GM18507 (cell line): ENCODE measurements at regions not wholly inside any gene's neighbourhood (a gene's known extent, or its start where the extent isn't known, plus 50 kb on each side); places are given as distances from the start of the nearest gene placed in this dataset.
"Not testable (repeated sequence)": the region's sequence is repeated elsewhere in the genome, so short reads cannot be mapped to it uniquely, and the experiment has no call there.

ENCODE experiments used
- DNase-seq: peaks from one replicate; pipeline ENCODE4 v3.0.0; 2011; ENCODE audit warnings: low read depth; ENCODE audit not compliant: insufficient read length; ENCODE audit errors: extremely low spot score
- FAIRE-seq: peaks from 2 replicates; lab custom pipeline; 2011; peaks lifted over from hg19 to GRCh38; lab: Jason Lieb, UNC

DNA sequence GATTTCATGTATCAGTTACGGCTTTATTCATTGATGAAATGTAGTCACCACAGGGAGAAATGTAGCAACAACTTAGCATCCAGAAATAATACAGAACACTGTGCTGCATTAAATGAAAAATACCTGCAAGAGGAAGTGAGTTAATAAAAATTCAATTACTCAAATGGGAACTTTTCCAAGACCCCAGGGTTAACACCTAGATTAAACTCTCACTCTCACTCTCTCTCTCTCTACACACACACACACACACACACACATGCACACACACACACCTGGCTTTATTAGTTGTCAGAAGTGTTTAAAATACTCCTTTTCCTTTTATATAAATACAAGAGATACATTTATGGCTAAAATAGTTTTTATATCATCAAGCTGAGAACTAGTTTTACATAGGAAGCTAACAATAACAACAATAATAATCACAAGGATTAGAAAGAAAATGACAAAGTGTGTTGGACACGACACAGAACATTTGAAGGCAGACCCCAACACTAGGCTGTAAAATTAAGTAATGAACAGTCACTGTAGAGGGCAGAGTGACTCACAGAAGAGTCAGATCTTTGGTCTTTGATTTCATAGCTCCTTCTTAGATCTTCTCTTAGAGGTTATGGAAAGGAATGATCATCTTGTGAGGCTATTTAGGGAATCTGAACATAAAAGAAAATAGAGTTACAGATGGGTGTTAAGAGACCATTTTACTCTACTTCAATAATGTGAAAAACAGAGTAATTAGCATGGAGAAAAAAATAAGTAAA is 1266.0 kb upstream of the ADGRL2 start:
- no peak for DNase-seq
- FAIRE-seq, result no peak

DNA sequence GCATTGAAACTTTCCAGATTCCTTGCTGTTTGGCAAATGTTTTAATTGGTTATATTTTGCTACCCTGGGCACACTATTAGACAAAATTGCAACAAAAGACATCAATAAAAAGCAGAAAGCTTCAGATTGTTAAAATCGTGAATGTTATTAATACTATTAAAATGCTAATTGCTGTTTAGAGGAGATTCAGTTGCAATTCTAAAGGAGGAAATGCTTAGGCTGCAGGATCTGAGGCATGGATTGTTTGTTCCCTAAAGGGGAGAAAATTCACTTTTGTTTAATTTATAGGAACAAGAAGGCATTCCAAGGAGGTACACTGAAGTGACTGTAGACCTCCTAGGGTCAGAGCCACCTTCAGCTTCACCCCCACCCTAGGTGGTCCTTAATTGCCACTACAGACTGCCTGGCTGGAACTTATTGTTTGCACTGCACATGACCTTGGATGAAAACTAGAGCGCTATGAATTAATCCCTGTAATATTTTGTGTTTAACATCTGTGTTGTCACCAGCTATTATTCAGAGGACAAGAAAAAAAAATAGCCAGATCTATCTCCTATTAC is 1266.9 kb upstream of the ADGRL2 start:
- FAIRE-seq (no peak), DNase-seq (no peak)

DNA sequence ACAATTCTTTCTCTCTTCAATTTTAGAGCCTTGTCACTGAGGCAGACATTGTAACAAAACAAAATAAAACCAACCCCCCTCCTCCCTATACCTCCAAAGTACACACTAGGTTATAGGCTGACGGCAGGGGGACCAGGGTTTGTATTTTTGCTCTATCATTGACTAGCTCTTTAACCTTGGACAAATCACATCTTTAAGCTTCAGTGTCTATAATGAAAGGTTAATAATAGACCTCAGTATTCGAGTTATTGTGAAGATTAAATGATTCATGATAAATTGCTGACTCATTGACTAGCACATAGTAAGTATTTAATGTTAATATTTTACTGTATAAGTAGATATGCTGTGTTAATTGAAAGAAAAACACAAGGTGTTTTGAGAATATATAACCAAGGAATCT is 1267.6 kb upstream of the ADGRL2 start:
- DNase-seq (no peak), FAIRE-seq (no peak)

DNA sequence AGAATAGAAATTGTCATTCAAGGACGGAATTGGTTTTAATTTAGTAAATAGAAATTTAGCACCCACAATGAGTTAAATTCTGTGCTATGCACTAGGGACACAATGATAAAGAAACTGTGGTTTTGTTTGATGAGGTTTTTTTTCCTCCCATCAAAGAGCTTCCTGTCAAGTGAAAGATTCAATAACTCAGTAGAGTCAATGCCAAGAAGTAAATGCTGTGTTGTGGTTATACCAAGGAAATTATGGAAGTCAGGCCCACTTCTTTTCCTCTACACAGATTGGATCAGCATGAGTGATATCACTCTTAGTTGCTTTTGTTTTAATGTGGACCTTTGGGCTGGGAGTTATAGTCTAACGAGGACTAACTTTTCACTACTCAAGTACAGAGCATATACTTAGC is 1269.6 kb upstream of the ADGRL2 start:
- FAIRE-seq (no peak), DNase-seq (no peak)

DNA sequence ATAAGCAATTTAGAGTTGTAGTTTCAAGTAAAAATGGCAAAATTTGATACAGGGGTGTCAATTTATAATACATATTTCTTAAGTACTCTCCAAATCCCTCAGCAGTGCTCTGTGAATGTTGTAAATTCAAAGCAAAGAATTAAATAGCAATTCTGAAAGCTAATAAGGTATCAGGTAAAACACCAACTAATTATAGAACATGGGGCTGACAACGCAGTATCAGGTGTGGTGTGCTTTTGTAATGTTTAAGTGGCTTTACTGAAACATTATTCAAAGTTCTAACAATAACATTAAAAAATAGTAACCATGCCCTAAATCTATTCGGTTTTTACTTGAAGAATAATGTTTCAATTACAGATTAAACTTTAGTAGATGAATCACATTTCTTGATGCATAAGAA is 1271.2 kb upstream of the ADGRL2 start:
- no peak for FAIRE-seq
- no peak for DNase-seq

DNA sequence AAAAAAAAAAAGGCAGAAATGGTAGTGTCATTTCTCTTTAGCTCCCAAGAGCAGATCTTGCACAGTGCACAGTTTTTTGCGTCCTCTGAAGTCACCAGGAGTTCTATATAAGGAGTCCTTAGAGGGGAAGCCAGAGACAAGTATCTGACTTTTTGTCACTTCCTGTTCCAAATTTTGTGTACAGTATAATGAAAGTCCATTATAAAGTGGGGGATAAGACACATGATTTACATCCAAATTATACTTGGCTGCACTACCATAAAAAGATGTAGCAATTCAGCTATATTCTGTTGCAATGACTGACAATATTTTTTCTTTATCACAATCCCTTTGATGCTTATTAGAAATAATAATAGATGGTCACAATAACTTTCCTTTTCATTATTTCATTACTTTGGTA is 1276.9 kb upstream of the ADGRL2 start:
- FAIRE-seq (no peak), DNase-seq (no peak)

DNA sequence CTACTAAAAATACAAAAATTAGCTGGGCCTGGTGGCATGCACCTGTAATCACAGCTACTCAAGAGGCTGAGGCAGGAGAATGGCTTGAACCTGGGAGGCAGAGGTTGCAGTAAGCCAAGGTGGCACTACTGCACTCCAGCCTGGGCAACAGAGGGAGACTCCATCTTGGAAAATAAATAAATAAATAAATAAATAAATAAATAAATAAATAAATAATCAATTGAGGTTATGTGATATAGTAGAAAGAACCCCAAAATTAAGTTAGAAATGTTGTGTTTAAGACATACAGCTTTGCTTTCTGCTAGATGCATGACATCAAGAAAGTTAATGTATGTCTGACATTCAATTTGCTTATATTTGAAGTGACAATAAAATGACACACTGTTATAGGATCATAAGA is 1277.7 kb upstream of the ADGRL2 start:
- not testable (repeated sequence) for FAIRE-seq

DNA sequence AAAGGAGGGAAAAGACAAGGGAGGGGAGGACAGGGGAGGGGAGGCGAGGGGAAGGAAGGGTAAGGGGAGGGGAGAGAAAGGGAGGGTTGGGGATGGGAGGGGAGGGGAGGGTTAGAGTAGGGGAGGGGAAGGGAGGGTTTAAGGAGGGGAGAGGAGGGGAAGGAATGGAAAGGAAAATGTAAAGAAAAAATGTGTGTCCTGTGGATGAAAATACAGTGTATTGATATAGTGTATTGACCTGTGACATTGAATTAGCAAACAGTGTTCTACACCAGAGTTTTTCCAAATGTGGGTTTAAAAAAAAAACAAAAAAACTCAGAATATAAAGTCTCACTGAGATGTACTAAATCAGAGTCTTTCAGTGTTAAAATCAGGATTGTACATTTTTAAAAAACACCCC is 1279.8 kb upstream of the ADGRL2 start:
- DNase-seq (no peak), FAIRE-seq (no peak)

More for the DNA sequence above, 1277.7 kb upstream of the ADGRL2 start:
- DNase-seq, result not testable (repeated sequence)

DNA sequence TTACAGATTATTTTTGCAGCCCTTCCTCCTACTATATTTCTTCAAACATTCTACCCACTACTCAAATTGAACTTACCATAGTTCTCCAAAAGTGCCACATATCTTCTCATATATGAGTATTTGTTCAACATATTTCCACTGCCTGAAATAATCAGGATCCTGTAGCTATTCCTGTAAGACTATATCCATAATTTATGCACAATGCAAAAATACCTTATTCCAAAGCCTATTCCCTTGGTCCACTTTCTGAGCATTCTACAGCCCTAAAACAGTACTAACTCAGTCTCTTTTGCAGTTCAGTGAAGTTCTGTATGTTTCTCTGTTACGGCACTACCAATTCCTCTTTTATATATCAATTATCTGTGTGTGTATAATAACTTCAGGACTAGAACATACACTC is 1283.7 kb upstream of the ADGRL2 start:
- no peak for FAIRE-seq
- no peak for DNase-seq

DNA sequence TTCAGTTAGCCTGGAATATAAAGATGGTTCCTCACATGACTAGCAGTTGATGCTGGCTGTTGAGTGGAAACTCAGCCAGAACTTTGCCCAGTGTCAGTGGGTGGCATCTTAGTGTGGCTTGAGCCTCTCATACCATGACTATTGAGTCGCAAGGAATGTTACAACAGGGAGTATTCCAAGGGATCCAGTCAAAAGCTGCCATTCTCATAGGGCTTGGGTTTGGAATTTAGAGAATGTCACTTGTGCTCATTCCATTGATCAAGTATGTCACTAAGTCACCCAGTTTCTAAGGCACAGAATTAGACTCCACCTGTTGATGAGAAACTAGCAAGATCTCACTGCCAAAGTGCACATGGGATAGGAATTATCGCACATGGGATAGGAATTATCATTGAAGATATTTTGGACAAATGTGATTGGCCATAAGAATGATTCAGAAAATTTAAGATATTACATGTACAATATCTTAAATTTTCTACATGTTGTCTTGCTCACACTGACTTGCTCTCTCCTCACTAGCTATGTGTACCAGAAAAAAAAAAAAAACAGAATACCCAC is 1290.7 kb upstream of the ADGRL2 start:
- FAIRE-seq (no peak), DNase-seq (no peak)

DNA sequence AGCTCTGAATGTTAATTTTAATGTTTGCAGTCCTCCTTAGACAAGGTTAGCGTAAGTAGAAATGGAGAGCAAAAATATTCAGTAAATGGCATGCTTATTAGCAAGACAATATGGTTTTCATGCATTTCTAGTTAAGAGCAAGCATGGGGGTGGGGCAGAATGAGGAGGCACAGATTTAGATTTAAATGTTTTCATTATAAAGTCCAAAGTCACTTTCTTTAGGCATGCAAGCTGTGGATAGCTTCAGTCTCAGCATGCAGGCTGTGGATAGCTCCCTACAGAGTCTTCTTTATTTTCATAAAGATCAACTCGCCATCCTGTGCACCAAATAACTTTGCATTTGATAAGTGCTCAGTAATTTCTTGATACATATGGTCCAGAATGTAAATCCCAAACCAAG is 1294.5 kb upstream of the ADGRL2 start:
- FAIRE-seq, result no peak
- no peak for DNase-seq

DNA sequence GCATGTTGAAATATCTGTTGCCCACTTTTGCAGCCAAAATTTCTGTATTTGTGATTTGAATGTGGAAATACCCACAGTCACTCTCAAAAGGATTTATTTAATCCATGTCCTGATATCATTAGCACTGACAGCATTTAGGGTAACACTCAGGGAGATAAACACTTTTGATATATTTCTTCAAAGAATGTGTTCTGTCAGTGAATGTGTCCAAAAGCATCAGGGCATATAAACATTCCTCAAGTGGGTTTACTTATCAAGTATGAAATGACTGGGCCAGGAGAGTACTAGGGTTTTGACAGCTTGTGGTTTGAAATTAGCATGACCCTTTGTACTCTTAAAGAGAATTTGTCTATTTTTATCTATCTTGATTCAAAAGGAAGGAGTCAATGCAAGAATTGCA is 1302.1 kb upstream of the ADGRL2 start:
- DNase-seq, result no peak
- no peak for FAIRE-seq

DNA sequence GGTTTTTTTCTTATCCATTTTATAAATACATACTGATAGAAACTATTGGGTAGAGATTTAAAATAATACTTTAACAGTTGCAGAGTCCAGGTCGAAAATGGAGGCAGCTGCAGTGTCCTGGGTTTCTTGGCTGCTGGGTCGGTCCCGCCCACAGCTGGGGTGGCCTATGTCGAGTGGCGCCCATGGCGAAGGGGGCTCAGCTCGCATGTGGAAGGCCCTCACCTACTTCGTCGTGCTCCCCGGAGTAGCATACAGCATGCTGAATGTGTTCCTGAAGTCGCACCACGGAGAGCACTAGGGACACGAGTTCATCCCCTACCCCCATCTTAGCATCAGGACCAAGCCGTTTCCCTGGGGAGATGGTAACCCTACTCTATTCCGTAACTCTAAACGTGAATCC is 1304.9 kb upstream of the ADGRL2 start:
- no peak for DNase-seq
- FAIRE-seq, result no peak

DNA sequence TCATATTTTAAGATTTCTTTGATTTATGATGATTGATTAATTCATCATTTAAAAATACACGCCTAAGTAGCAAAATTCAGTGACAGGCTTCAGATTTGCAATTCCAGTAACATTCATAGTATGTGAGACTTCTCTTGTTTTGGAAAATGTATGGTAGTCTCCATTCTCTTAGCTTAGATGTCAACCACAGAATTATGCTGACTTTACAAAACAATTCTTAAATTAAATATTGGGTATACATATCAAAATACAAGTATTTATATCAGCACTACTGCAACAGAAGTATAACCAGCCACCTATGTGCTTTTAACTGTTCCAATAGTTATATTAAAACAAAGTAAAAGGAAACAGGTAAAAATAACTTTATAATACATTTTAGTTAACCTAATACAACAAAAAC is 1328.6 kb upstream of the ADGRL2 start:
- FAIRE-seq (no peak), DNase-seq (no peak)

DNA sequence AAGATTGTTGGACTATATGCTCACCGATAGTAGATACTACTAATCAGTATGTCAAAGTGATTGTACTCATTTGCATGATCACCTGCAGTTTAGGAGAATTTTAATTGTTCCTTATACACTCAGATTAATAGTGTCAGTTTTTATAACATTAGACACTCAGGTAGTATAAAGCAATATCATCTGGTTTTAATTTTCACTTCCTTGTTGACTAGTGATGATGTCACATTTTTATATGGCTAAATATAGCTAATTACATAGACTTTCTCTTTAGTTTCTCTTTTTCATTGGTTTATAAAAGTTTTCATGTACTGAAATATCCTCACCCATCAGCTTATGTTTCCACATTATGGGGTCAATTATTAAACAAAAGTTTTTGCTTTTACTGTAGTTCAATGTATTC is 1332.4 kb upstream of the ADGRL2 start:
- DNase-seq (no peak), FAIRE-seq (no peak)

DNA sequence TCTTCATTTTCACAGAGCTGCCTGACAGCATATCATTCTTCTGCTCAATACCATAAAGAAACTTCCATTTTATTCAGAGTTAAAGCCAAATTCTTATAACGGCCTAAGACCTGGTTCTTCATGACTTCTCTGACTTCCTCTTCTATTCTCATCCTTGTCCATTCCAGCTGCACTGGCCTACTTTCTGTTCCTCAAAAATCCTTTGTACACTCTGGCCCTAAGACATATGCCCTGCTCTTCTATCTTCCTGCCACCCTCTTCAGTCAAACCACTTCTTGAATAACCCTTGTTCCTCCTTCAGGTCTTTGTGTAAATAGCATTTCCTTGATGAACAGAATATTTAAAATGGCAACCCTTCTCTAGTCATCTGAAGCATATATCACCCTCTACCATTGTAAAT is 1338.7 kb upstream of the ADGRL2 start:
- FAIRE-seq (no peak), DNase-seq (no peak)

DNA sequence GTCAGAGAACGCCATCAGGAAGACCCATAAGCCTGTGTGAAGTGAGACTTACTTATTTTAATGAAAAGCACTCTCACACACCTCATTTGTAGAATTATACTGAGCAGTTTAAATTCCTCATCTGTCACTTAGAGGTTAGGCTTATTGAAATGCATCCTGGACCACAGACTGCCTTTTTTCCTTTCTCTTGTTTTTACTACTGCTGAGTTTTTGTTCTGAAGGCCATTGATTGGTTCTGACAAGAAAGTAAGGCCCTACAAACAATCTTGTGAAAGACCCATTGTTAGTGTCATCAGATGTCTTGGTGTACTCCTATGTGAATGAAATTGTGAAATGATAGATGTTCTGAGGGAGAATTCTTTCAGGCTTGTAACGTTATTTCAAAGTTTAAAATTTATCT is 1343.3 kb upstream of the ADGRL2 start:
- FAIRE-seq, result no peak
- no peak for DNase-seq

DNA sequence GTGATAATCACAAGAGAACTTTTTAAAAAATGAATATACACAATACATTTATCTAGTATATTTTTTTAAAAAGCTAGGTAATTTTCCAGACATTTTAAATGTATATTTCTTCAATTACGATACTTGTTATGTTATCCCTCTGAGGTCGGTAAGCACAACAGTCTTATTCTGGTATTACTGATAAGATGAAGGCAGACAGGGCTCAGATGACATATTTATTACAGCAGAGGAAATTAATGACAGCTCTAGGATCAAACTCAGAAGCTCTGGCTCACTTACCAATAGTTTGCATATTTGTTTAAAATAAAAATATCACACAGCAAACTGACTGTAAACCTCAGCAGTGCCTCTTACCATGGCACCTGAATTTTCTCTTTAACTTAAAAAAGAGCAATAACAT is 1347.0 kb upstream of the ADGRL2 start:
- DNase-seq (no peak), FAIRE-seq (no peak)

DNA sequence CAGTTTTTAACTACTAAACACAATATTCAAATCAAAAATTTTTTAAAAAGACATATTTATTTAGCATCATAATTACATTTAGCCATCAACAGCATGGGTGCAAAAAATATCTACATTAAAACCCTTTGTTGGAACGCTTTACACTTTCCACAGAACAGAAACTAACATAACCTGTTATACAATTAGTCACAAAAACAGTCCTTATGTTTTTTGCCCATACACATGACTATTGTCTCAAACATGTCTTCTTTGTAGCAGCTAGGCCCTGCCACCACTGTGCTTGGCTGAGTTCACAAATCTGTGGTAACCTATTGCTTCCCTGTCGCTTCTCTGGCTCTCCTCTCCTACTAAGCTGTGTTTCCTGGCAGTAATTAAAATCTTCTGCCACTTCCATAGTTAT is 1350.0 kb upstream of the ADGRL2 start:
- no peak for FAIRE-seq
- DNase-seq, result no peak

DNA sequence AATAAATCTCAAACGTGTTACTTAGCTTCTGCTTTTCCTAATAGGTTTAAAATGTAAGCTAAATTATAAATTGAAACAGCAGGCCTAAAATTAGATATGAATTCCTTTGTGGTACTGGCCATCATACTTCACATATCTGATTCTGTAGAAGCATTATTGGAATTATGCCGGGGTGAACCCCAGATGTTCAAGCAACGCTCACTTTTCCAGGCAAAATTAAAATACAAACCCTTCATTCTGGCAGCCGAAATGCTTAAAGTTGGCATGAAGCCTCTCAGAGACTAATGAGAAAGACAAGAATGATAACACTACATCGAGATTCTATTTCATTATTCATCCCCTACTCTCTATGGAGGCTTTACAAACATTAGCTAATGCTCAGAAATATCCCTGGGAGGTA is 1352.7 kb upstream of the ADGRL2 start:
- FAIRE-seq (no peak), DNase-seq (no peak)

DNA sequence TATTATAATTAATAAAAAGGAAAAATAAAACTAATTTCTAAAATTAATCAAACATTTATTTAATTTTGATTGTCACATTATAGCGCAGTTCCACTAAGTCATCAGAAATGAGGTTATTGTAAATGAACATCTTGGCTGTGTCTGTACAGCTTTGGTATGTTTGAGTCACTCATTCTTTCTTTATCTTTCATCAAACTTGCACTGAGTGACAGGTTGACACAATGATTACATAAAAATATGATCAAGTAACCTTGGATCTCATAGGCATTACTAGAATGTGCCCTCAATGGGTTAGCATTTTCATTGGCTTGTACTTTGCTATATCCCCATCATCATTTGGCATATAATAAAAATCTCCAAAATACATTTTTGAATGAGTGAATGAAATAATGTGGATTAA is 1353.2 kb upstream of the ADGRL2 start:
- DNase-seq (no peak), FAIRE-seq (no peak)
